SU-DHL-6 (cell line): ENCODE measurements at regions not wholly inside any gene's neighbourhood (a gene's known extent, or its start where the extent isn't known, plus 50 kb on each side); places are given as distances from the start of the nearest gene placed in this dataset.

Experiments used
- H2AFZ ChIP-seq: fragments of 200-600 bp; sonication (generic); 2 replicates; pipeline ENCODE4 v1.6.1; 2014; ENCODE audit warnings: low read depth, mild to moderate bottlenecking, moderate library complexity, mixed read lengths, antibody characterized with exemption, low read length; ENCODE audit not compliant: severe bottlenecking
- H3F3A ChIP-seq: fragments of 200-600 bp; shearing (Covaris generic); 2 replicates; pipeline ENCODE4 v1.6.0; 2016; ENCODE audit warnings: antibody characterized with exemption, mild to moderate bottlenecking; ENCODE audit not compliant: insufficient read depth
- H3K27ac ChIP-seq: fragments of 200-600 bp; sonication (generic); 2 replicates; pipeline ENCODE4 v1.5.1; 2016; ENCODE audit warnings: low read depth, mild to moderate bottlenecking, low read length, moderate library complexity, mixed read lengths
- H3K27me3 ChIP-seq: fragments of 200-600 bp; sonication (generic), shearing (Covaris generic); 2 replicates; pipeline ENCODE4 v1.6.0; 2014; ENCODE audit warnings: mild to moderate bottlenecking, low read length
- H3K36me3 ChIP-seq: fragments of 200-600 bp; sonication (generic); 2 replicates; pipeline ENCODE4 v1.6.1; 2014; ENCODE audit warnings: mild to moderate bottlenecking, low read length, mixed read lengths
- H3K4me2 ChIP-seq: fragments of 300-600, 200-600 bp; shearing (Covaris generic), sonication (generic); 2 replicates; pipeline ENCODE4 v1.6.0; 2014; ENCODE audit warnings: low read length, low read depth, mild to moderate bottlenecking; ENCODE audit not compliant: poor library complexity, severe bottlenecking
- H3K4me3 ChIP-seq: fragments of 200-600 bp; sonication (generic); 2 replicates; pipeline ENCODE4 v1.5.1; 2014; ENCODE audit warnings: antibody characterized with exemption, low read length, mild to moderate bottlenecking, mixed read lengths; ENCODE audit not compliant: insufficient read depth, poor library complexity, severe bottlenecking
- H3K79me2 ChIP-seq: fragments of 200-600 bp; sonication (generic); 2 replicates; pipeline ENCODE4 v1.6.1; 2014; ENCODE audit warnings: mild to moderate bottlenecking, low read length, moderate library complexity; ENCODE audit not compliant: insufficient read depth
- H3K9ac ChIP-seq: fragments of 200-600 bp; sonication (generic); 2 replicates; pipeline ENCODE4 v1.7.0; 2014; ENCODE audit warnings: mild to moderate bottlenecking, low read length
- H3K9me2 ChIP-seq: fragments of 200-600 bp; sonication (generic); replicated peaks from 2 replicates; pipeline ENCODE4 v1.6.1; 2014; ENCODE audit warnings: low read length; ENCODE audit not compliant: insufficient read depth
- H3K9me3 ChIP-seq: fragments of 200-600 bp; sonication (generic); 2 replicates; pipeline ENCODE4 v1.6.1; 2014; ENCODE audit warnings: low read length, mixed read lengths; ENCODE audit not compliant: insufficient read depth
- H4K20me1 ChIP-seq: fragments of 200-600 bp; sonication (generic); 2 replicates; pipeline ENCODE4 v1.6.1; 2014; ENCODE audit warnings: low read depth, mild to moderate bottlenecking, antibody characterized with exemption, low read length, moderate library complexity, mixed read lengths
- CTCF ChIP-seq: fragments of 200-600 bp; sonication (generic); IDR thresholded peaks from one replicate; pipeline ENCODE4 v1.5.1; 2017; ENCODE audit warnings: antibody characterized with exemption, mild to moderate bottlenecking, low read length, moderate library complexity; ENCODE audit not compliant: insufficient read depth, poor library complexity, severe bottlenecking
- EZH2phosphoT487 ChIP-seq: fragments of 200-600 bp; sonication (generic), shearing (Covaris generic); conservative IDR thresholded peaks from 2 replicates; pipeline ENCODE4 v1.6.1; 2018; ENCODE audit warnings: mild to moderate bottlenecking, antibody characterized with exemption, low read length, moderate library complexity, mixed read lengths

- H3K9me3 ChIP-seq, result no peaks in the 10 kb centered on the region
- H2AFZ ChIP-seq, result no peak overlapping the region
- no peak overlapping the region for H3K4me3 ChIP-seq
- no peaks in the 10 kb centered on the region for H3K36me3 ChIP-seq
- no peaks in the 10 kb centered on the region for H3K9me2 ChIP-seq
- no peak overlapping the region for H3K27ac ChIP-seq
- no peaks in the 10 kb centered on the region for H3K79me2 ChIP-seq
- no peaks in the 10 kb centered on the region for H3F3A ChIP-seq
- no peak overlapping the region for H3K4me2 ChIP-seq
- H4K20me1 ChIP-seq, result no peaks in the 10 kb centered on the region
- no peak overlapping the region for H3K9ac ChIP-seq
- H3K27me3 ChIP-seq, result 0 out of 2 replicates have a peak, but pooled peaks cover 4% of the 10 kb centered on the region
- TF ChIP-seq CTCF (no peak), EZH2phosphoT487 (no peak)
These were observed 515.8 kb upstream of the SALL1 start for GRCh38 chr16:51666821-51667220.

- no peaks in the 10 kb centered on the region for H3K9me3 ChIP-seq
These were observed 515.0 kb upstream of the SALL1 start for GRCh38 chr16:51666074-51666473.

GRCh38 chr16:51665436-51665998 lies 514.4 kb upstream of the SALL1 start:
- Histone ChIP-seq H3K9ac (no peak overlapping the region), H3K27me3 (0 out of 2 replicates have a peak, but pooled peaks cover 4% of the 10 kb centered on the region), H3F3A (no peaks in the 10 kb centered on the region), H3K9me2 (no peaks in the 10 kb centered on the region), H3K9me3 (no peaks in the 10 kb centered on the region), H3K4me2 (no peak overlapping the region), H4K20me1 (no peaks in the 10 kb centered on the region), H3K4me3 (no peak overlapping the region), H2AFZ (no peak overlapping the region), H3K36me3 (no peaks in the 10 kb centered on the region), H3K79me2 (no peaks in the 10 kb centered on the region), H3K27ac (no peak overlapping the region)
- TF ChIP-seq CTCF (no peak), EZH2phosphoT487 (no peak)

More at GRCh38 chr16:51666074-51666473, 515.0 kb upstream of the SALL1 start:
- Histone ChIP-seq H3K4me2 (no peak overlapping the region), H3K4me3 (no peak overlapping the region), H4K20me1 (no peaks in the 10 kb centered on the region), H3K9me2 (no peaks in the 10 kb centered on the region), H3F3A (no peaks in the 10 kb centered on the region), H3K79me2 (no peaks in the 10 kb centered on the region), H3K27ac (no peak overlapping the region), H3K27me3 (0 out of 2 replicates have a peak, but pooled peaks cover 4% of the 10 kb centered on the region), H3K9ac (no peak overlapping the region), H3K36me3 (no peaks in the 10 kb centered on the region), H2AFZ (no peak overlapping the region)
- TF ChIP-seq EZH2phosphoT487, result no peak

GRCh38 chr16:51658531-51658930 lies 507.5 kb upstream of the SALL1 start:
- Histone ChIP-seq H3K27ac (no peak overlapping the region), H3K9me2 (no peaks in the 10 kb centered on the region), H4K20me1 (no peaks in the 10 kb centered on the region), H3K4me2 (no peak overlapping the region), H3K27me3 (no peaks in the 10 kb centered on the region), H3K79me2 (no peaks in the 10 kb centered on the region), H3K9me3 (no peaks in the 10 kb centered on the region), H3K9ac (no peak overlapping the region), H2AFZ (no peak overlapping the region), H3F3A (no peaks in the 10 kb centered on the region), H3K4me3 (no peak overlapping the region), H3K36me3 (no peaks in the 10 kb centered on the region)
- TF ChIP-seq EZH2phosphoT487 (no peak), CTCF (no peak)
